ENCODE measurements at regions not wholly inside any gene's neighbourhood (a gene's known extent, or its start where the extent isn't known, plus 50 kb on each side); places are given as distances from the start of the nearest gene placed in this dataset.

- no peak for DNase-seq (ENCODE audit: low read depth)
These were observed 55.3 kb upstream of the TECRL start for GRCh38 chr4:64464581-64464980.

Data from CMK (cell line).